Aorta (tissue), 5 donors: ENCODE measurements at regions not wholly inside any gene's neighbourhood (a gene's known extent, or its start where the extent isn't known, plus 50 kb on each side); places are given as distances from the start of the nearest gene placed in this dataset.

Source experiments
- ATAC-seq: fragments of 200-7000 bp; cut with Tn5 transposase; one replicate; pipeline ENCODE4 v1.9.1; 2022; ENCODE audit warnings: moderate library complexity; ENCODE audit not compliant: low FRiP score
- DNase-seq, 2 donors: peaks; one replicate each; pipeline ENCODE4 v3.0.0-alpha.2; 2020
- H3K27ac ChIP-seq, 2 donors: one replicate each; pipeline ENCODE4 v1.5.1; 2013; ENCODE audit warnings: low read length in 2 of 2, mild to moderate bottlenecking in 2 of 2, moderate library complexity in 2 of 2, control low read depth in 1 of 2, inconsistent platforms in 1 of 2, low read depth in 1 of 2
- H3K27me3 ChIP-seq, 2 donors: one replicate each; pipeline ENCODE4 v1.6.1; 2013; ENCODE audit warnings: control low read depth in 1 of 2, low read length in 1 of 2, mild to moderate bottlenecking in 1 of 2, moderate library complexity in 1 of 2; ENCODE audit not compliant: insufficient read depth in 2 of 2, control insufficient read depth in 1 of 2
- H3K36me3 ChIP-seq, 2 donors: one replicate each; pipeline ENCODE4 v1.6.1; 2013; ENCODE audit warnings: control low read depth in 1 of 2, low read length in 1 of 2, mild to moderate bottlenecking in 1 of 2; ENCODE audit not compliant: insufficient read depth in 2 of 2, control insufficient read depth in 1 of 2
- H3K4me1 ChIP-seq, 2 donors: one replicate each; pipeline ENCODE4 v1.6.1; 2013; ENCODE audit warnings: low read length in 2 of 2, control low read depth in 1 of 2, mild to moderate bottlenecking in 1 of 2, moderate library complexity in 1 of 2; ENCODE audit not compliant: insufficient read depth in 2 of 2, control insufficient read depth in 1 of 2
- H3K4me3 ChIP-seq, 2 donors: one replicate each; pipeline ENCODE4 v1.5.1; 2013; ENCODE audit warnings: low read length in 2 of 2, control low read depth in 1 of 2, mild to moderate bottlenecking in 1 of 2
- H3K9me3 ChIP-seq: one replicate; pipeline ENCODE4 v1.6.1; 2013; ENCODE audit warnings: mild to moderate bottlenecking, low read length; ENCODE audit not compliant: control insufficient read depth
- WGBS, 2 donors: extraction: QIAGEN DNeasy Blood & Tissue Kit; methylation state at CpG; one replicate each; pipeline ENCODE4 v1.1.7; 2013; 5-methylcytosine and 5-hydroxymethylcytosine counted together
- intact Hi-C, 2 donors: fragments of 100-400 bp; cut with DNase I; formaldehyde crosslinking; loops; one replicate each; pipeline versions ENCODE4 v1.14.2 to v1.15.0; 2022
- donor health status: healthy with polysubstance abuse.
- donor health status: Bipolar disorder and iron deficiency.
- donor health status: DM: no; HTN: no; CAD: no.
- donor health status: DM: no; HTN: no; CAD: no.
- donor health status: DM: yes; HTN: yes; CAD: no.

- peaks cover 0 to 1% of the 10 kb centered on the region in 2 donors for H3K4me1 ChIP-seq
- no peaks in the 10 kb centered on the region for H3K9me3 ChIP-seq
- H3K27me3 ChIP-seq, result no peaks in the 10 kb centered on the region
- DNase-seq (no peak), ATAC-seq (no peak)
- no peak overlapping the region for H3K27ac ChIP-seq
- no peak overlapping the region for H3K4me3 ChIP-seq
- H3K36me3 ChIP-seq, result no peaks in the 10 kb centered on the region
- intact Hi-C loops, result no loop called here
These were observed 542.8 kb downstream of the RFC3 start for GRCh38 chr13:34360702-34361101.

- 33 to 46% methylated on average over 4 of the region's 4 CpGs for WGBS, 2 donors
- Histone ChIP-seq H3K36me3 (no peaks in the 10 kb centered on the region), H3K4me1 (peaks cover 0 to 1% of the 10 kb centered on the region in 2 donors), H3K4me3 (no peak overlapping the region), H3K9me3 (no peaks in the 10 kb centered on the region), H3K27me3 (no peaks in the 10 kb centered on the region), H3K27ac (no peak overlapping the region)
- DNase-seq, result no peak
- intact Hi-C loops, result no loop called here
- no peak for ATAC-seq
These were observed 543.6 kb downstream of the RFC3 start for GRCh38 chr13:34361560-34361959.

- WGBS, 2 donors, result 92 to 93% methylated on average over 4 of the region's 4 CpGs
- no peak for ATAC-seq
- no peaks in the 10 kb centered on the region for H3K9me3 ChIP-seq
- intact Hi-C loops, result no loop called here
- H3K27me3 ChIP-seq, result no peaks in the 10 kb centered on the region
- H3K4me3 ChIP-seq, result no peak overlapping the region
- no peak for DNase-seq
- H3K4me1 ChIP-seq, result no peaks in the 10 kb centered on the region
- H3K27ac ChIP-seq, result no peak overlapping the region
- H3K36me3 ChIP-seq, result no peaks in the 10 kb centered on the region
These were observed 545.3 kb downstream of the RFC3 start for GRCh38 chr13:34363266-34363665.

GRCh38 chr13:34364633-34365032 lies 546.7 kb downstream of the RFC3 start:
- no peaks in the 10 kb centered on the region for H3K27me3 ChIP-seq
- no peak overlapping the region for H3K4me3 ChIP-seq
- DNase-seq, result no peak
- intact Hi-C loops, result no loop called here
- H3K9me3 ChIP-seq, result no peaks in the 10 kb centered on the region
- ATAC-seq, result no peak
- 66 to 72% methylated on average over 1 of the region's 1 CpG for WGBS, 2 donors
- H3K4me1 ChIP-seq, result no peaks in the 10 kb centered on the region
- H3K27ac ChIP-seq, result no peak overlapping the region
- no peaks in the 10 kb centered on the region for H3K36me3 ChIP-seq

- H3K4me3 ChIP-seq, result no peak overlapping the region
- DNase-seq (no peak), ATAC-seq (no peak)
- 0% methylated on average over 1 of the region's 1 CpG for WGBS, 2 donors
- H3K9me3 ChIP-seq, result no peaks in the 10 kb centered on the region
- H3K36me3 ChIP-seq, result no peaks in the 10 kb centered on the region
- intact Hi-C loops, result no loop called here
- no peak overlapping the region for H3K27ac ChIP-seq
- no peaks in the 10 kb centered on the region for H3K27me3 ChIP-seq
- no peaks in the 10 kb centered on the region for H3K4me1 ChIP-seq
These were observed 552.0 kb downstream of the RFC3 start for GRCh38 chr13:34369931-34370330.

GRCh38 chr13:34371108-34371507 lies 553.2 kb downstream of the RFC3 start:
- DNase-seq (no peak), ATAC-seq (no peak)
- H3K9me3 ChIP-seq, result no peaks in the 10 kb centered on the region
- no peak overlapping the region for H3K4me3 ChIP-seq
- H3K4me1 ChIP-seq, result no peaks in the 10 kb centered on the region
- 86 to 87% methylated on average over 2 of the region's 2 CpGs for WGBS, 2 donors
- intact Hi-C loops, result no loop called here
- no peaks in the 10 kb centered on the region for H3K27me3 ChIP-seq
- no peaks in the 10 kb centered on the region for H3K36me3 ChIP-seq
- no peak overlapping the region for H3K27ac ChIP-seq

- Histone ChIP-seq H3K36me3 (no peaks in the 10 kb centered on the region), H3K4me3 (no peak overlapping the region), H3K9me3 (no peaks in the 10 kb centered on the region), H3K4me1 (no peaks in the 10 kb centered on the region), H3K27me3 (no peaks in the 10 kb centered on the region), H3K27ac (no peak overlapping the region)
- DNase-seq (no peak), ATAC-seq (no peak)
- intact Hi-C loops, result no loop called here
- 68 to 84% methylated on average over 3 of the region's 3 CpGs for WGBS, 2 donors
These were observed 553.9 kb downstream of the RFC3 start for GRCh38 chr13:34371645-34372395.

GRCh38 chr13:34372581-34372980 lies 554.6 kb downstream of the RFC3 start:
- Histone ChIP-seq H3K9me3 (no peaks in the 10 kb centered on the region), H3K27me3 (no peaks in the 10 kb centered on the region), H3K36me3 (no peaks in the 10 kb centered on the region), H3K27ac (no peak overlapping the region), H3K4me3 (no peak overlapping the region), H3K4me1 (no peaks in the 10 kb centered on the region)
- WGBS, 2 donors, result 76 to 87% methylated on average over 4 of the region's 4 CpGs
- intact Hi-C loops, result no loop called here
- ATAC-seq (no peak), DNase-seq (no peak)

- Histone ChIP-seq H3K27me3 (no peaks in the 10 kb centered on the region), H3K4me3 (no peak overlapping the region), H3K4me1 (no peaks in the 10 kb centered on the region), H3K36me3 (no peaks in the 10 kb centered on the region), H3K9me3 (no peaks in the 10 kb centered on the region), H3K27ac (no peak overlapping the region)
- no peak for ATAC-seq
- intact Hi-C loops, result no loop called here
- no peak for DNase-seq
These were observed 558.5 kb downstream of the RFC3 start for GRCh38 chr13:34376483-34376882.
